ENCODE measurements at regions not wholly inside any gene's neighbourhood (a gene's known extent, or its start where the extent isn't known, plus 50 kb on each side); places are given as distances from the start of the nearest gene placed in this dataset.

DNA sequence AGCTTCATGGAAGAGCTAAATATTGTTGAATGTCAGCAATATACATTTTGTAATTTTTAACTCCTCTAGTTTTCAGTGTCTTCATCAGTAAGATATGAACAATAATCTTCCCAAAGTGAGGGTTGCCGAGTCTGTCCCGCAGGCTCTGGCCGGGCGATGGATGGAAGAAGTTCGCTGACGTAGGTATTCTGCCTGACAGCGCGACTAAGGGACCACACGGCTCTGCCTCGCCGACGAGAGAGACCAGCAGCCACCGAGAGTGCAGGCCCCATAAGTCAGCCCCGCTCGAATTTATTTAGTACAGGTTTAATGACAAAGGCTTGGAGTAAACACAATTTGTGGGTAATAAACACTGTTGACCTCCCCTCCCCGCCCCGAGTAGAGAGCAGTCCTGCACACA, 427.4 kb upstream of the NECTIN3 start:
- H3K9ac ChIP-seq (ENCODE audit: low read depth in 1 of 2, low read length in 2 of 2), result no peak overlapping the region
- no peak for DNase-seq (ENCODE audit: low spot score)
- no peak for TF ChIP-seq HNF4A (conservative IDR thresholded peaks at IDR 0.05)
- TF ChIP-seq GABPA (IDR thresholded peaks at IDR 0.05 in 1 of 2, conservative IDR thresholded peaks at IDR 0.05 in 1 of 2), result no peak
- TF ChIP-seq JUND (IDR thresholded peaks at IDR 0.05), result no peak
- TF ChIP-seq HNF4G (IDR thresholded peaks at IDR 0.05), result no peak
- TF ChIP-seq, protein P1, sequence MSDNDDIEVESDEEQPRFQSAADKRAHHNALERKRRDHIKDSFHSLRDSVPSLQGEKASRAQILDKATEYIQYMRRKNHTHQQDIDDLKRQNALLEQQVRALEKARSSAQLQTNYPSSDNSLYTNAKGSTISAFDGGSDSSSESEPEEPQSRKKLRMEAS (IDR thresholded peaks at IDR 0.05), result no peak
- TF ChIP-seq, protein P2, sequence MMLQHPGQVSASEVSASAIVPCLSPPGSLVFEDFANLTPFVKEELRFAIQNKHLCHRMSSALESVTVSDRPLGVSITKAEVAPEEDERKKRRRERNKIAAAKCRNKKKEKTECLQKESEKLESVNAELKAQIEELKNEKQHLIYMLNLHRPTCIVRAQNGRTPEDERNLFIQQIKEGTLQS (IDR thresholded peaks at IDR 0.05), result no peak
- TF ChIP-seq, protein P3, sequence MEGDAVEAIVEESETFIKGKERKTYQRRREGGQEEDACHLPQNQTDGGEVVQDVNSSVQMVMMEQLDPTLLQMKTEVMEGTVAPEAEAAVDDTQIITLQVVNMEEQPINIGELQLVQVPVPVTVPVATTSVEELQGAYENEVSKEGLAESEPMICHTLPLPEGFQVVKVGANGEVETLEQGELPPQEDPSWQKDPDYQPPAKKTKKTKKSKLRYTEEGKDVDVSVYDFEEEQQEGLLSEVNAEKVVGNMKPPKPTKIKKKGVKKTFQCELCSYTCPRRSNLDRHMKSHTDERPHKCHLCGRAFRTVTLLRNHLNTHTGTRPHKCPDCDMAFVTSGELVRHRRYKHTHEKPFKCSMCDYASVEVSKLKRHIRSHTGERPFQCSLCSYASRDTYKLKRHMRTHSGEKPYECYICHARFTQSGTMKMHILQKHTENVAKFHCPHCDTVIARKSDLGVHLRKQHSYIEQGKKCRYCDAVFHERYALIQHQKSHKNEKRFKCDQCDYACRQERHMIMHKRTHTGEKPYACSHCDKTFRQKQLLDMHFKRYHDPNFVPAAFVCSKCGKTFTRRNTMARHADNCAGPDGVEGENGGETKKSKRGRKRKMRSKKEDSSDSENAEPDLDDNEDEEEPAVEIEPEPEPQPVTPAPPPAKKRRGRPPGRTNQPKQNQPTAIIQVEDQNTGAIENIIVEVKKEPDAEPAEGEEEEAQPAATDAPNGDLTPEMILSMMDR (IDR thresholded peaks at IDR 0.05; ENCODE audit: low read depth, low read length, missing input control), result no peak
- no peaks in the 10 kb centered on the region for H3K9me3 ChIP-seq (ENCODE audit: control insufficient read depth in 4 of 4, low read length in 3 of 4)
- H3K4me3 ChIP-seq (ENCODE audit: low read depth in 1 of 3, low read length in 3 of 3), result no peak overlapping the region
- WGBS, result 95% methylated on average over 17 of the region's 17 CpGs
- no peaks in the 10 kb centered on the region for H3K36me3 ChIP-seq (ENCODE audit: control insufficient read depth in 4 of 4, insufficient read depth in 3 of 4, low read depth in 1 of 4, low read length in 3 of 4)
- no peak overlapping the region for H3K27ac ChIP-seq (ENCODE audit: low read depth in 1 of 2, low read length in 2 of 2)
- peaks cover 0 to 4% (median 0%) of the 10 kb centered on the region in 4 donors for H3K4me1 ChIP-seq (ENCODE audit: control insufficient read depth in 4 of 4, insufficient read depth in 4 of 4, low read length in 3 of 4)
- H3K27me3 ChIP-seq (ENCODE audit: control insufficient read depth in 4 of 4, insufficient read depth in 4 of 4, low read length in 3 of 4), result no peaks in the 10 kb centered on the region

DNA sequence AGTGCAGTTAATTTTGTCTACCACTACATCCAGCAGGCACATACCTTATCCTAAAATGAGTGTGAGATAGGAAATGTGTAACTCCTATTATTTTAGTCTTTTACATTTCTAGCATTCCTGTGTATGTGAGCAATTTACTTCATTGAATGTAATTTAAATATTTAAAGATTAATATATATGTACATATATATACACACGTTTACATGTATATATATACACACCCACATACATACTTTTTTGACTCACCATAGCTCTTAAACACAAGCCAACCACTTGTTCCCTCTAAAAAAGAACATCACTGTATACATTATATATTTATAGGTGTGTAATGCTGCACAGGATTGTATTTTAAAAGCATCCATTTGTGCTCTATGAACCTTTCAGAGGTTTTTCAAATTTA, 425.6 kb upstream of the NECTIN3 start:
- no peak overlapping the region for H3K4me3 ChIP-seq (ENCODE audit: low read depth in 1 of 3, low read length in 3 of 3)
- no peaks in the 10 kb centered on the region for H3K27me3 ChIP-seq (ENCODE audit: control insufficient read depth in 4 of 4, insufficient read depth in 4 of 4, low read length in 3 of 4)
- H3K36me3 ChIP-seq (ENCODE audit: control insufficient read depth in 4 of 4, insufficient read depth in 3 of 4, low read depth in 1 of 4, low read length in 3 of 4), result no peaks in the 10 kb centered on the region
- no peak overlapping the region for H3K27ac ChIP-seq (ENCODE audit: low read depth in 1 of 2, low read length in 2 of 2)
- H3K9me3 ChIP-seq (ENCODE audit: control insufficient read depth in 4 of 4, low read length in 3 of 4), result no peaks in the 10 kb centered on the region
- no peak for TF ChIP-seq SP1 (IDR thresholded peaks at IDR 0.05)
- no peak for TF ChIP-seq TAF1 (conservative IDR thresholded peaks at IDR 0.05)
- no peak for TF ChIP-seq RAD21 (IDR thresholded peaks at IDR 0.05)
- TF ChIP-seq, protein P4, sequence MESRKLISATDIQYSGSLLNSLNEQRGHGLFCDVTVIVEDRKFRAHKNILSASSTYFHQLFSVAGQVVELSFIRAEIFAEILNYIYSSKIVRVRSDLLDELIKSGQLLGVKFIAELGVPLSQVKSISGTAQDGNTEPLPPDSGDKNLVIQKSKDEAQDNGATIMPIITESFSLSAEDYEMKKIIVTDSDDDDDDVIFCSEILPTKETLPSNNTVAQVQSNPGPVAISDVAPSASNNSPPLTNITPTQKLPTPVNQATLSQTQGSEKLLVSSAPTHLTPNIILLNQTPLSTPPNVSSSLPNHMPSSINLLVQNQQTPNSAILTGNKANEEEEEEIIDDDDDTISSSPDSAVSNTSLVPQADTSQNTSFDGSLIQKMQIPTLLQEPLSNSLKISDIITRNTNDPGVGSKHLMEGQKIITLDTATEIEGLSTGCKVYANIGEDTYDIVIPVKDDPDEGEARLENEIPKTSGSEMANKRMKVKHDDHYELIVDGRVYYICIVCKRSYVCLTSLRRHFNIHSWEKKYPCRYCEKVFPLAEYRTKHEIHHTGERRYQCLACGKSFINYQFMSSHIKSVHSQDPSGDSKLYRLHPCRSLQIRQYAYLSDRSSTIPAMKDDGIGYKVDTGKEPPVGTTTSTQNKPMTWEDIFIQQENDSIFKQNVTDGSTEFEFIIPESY (IDR thresholded peaks at IDR 0.05), result no peak
- TF ChIP-seq, protein P5, sequence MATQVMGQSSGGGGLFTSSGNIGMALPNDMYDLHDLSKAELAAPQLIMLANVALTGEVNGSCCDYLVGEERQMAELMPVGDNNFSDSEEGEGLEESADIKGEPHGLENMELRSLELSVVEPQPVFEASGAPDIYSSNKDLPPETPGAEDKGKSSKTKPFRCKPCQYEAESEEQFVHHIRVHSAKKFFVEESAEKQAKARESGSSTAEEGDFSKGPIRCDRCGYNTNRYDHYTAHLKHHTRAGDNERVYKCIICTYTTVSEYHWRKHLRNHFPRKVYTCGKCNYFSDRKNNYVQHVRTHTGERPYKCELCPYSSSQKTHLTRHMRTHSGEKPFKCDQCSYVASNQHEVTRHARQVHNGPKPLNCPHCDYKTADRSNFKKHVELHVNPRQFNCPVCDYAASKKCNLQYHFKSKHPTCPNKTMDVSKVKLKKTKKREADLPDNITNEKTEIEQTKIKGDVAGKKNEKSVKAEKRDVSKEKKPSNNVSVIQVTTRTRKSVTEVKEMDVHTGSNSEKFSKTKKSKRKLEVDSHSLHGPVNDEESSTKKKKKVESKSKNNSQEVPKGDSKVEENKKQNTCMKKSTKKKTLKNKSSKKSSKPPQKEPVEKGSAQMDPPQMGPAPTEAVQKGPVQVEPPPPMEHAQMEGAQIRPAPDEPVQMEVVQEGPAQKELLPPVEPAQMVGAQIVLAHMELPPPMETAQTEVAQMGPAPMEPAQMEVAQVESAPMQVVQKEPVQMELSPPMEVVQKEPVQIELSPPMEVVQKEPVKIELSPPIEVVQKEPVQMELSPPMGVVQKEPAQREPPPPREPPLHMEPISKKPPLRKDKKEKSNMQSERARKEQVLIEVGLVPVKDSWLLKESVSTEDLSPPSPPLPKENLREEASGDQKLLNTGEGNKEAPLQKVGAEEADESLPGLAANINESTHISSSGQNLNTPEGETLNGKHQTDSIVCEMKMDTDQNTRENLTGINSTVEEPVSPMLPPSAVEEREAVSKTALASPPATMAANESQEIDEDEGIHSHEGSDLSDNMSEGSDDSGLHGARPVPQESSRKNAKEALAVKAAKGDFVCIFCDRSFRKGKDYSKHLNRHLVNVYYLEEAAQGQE (IDR thresholded peaks at IDR 0.05), result no peak
- no peak for TF ChIP-seq RXRA (IDR thresholded peaks at IDR 0.05)
- TF ChIP-seq, protein P1 (IDR thresholded peaks at IDR 0.05), result no peak
- WGBS, result 88% methylated on average over 1 of the region's 1 CpG
- DNase-seq (ENCODE audit: low spot score), result no peak
- peaks cover 0 to 4% (median 0%) of the 10 kb centered on the region in 4 donors for H3K4me1 ChIP-seq (ENCODE audit: control insufficient read depth in 4 of 4, insufficient read depth in 4 of 4, low read length in 3 of 4)
- H3K9ac ChIP-seq (ENCODE audit: low read depth in 1 of 2, low read length in 2 of 2), result no peak overlapping the region
